GM12875 (cell line): ENCODE measurements at regions not wholly inside any gene's neighbourhood (a gene's known extent, or its start where the extent isn't known, plus 50 kb on each side); places are given as distances from the start of the nearest gene placed in this dataset.

Experiments
- H3K4me3 ChIP-seq: one replicate; pipeline ENCODE4 v1.5.1; 2011; ENCODE audit warnings: low read depth, low read length, control low read depth
- TF ChIP-seq, protein P1 (sequence below): IDR thresholded peaks from 2 replicates; pipeline ENCODE4 v1.5.1; 2011; ENCODE audit warnings: low read depth, mild to moderate bottlenecking, control low read depth, inconsistent platforms, low read length, moderate library complexity, borderline replicate concordance; ENCODE audit not compliant: insufficient read depth

DNA sequence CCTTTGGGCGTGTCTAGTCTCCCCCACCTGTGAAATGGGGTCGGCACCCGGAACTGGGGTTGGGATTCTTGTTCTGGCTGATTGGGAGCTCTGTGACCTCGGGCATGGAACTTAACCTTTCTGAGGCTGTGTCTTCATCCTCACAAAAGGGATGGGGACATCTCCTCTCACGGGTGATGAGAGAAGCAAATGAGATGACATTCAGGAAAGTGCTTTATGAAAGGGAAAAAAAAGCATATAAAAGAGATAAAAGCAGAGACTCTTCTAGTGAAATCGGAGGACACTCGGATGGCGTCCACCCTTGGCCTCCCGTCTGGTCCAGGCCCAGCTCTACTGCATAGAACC, 98.9 kb downstream of the LRRC74A start:
- TF ChIP-seq, protein P1, sequence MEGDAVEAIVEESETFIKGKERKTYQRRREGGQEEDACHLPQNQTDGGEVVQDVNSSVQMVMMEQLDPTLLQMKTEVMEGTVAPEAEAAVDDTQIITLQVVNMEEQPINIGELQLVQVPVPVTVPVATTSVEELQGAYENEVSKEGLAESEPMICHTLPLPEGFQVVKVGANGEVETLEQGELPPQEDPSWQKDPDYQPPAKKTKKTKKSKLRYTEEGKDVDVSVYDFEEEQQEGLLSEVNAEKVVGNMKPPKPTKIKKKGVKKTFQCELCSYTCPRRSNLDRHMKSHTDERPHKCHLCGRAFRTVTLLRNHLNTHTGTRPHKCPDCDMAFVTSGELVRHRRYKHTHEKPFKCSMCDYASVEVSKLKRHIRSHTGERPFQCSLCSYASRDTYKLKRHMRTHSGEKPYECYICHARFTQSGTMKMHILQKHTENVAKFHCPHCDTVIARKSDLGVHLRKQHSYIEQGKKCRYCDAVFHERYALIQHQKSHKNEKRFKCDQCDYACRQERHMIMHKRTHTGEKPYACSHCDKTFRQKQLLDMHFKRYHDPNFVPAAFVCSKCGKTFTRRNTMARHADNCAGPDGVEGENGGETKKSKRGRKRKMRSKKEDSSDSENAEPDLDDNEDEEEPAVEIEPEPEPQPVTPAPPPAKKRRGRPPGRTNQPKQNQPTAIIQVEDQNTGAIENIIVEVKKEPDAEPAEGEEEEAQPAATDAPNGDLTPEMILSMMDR: no peak
- no peak overlapping the region for H3K4me3 ChIP-seq

DNA sequence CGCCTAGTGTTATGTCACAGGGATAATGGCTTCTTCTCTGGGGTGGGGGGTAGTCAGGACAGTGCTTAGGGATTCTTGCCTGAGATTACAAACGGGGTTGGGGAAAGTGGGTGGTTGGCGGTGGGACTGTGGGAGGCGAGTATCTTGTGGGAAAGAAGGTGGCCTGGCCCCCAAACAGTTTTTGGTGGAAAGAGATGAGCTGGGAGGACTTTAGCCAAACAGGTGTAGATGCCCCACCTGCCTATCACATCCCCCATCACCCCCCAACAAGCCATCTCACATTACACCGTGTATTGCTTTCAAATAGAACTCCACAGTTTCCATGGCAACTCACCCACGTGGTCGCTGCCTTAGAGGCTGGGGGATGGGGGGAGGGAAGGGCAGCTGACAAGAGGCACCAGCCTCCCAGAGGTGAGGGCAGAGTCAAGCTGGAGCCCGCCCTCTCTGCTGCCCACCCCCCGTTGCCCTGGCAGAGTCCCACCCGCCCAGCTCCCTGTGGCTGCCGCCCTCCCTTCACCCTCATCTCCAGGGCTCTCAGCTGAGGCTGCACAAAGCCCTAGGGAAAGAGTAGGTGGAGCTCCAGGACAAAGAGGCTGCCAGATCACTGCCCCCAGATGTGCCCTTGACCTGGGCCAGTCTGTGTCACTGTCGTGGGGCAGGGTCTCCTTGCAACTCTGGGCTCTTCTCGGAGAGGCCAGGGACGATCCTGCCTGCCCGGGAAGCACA, 98.3 kb downstream of the LRRC74A start:
- TF ChIP-seq, protein P1: no peak
- no peak overlapping the region for H3K4me3 ChIP-seq

DNA sequence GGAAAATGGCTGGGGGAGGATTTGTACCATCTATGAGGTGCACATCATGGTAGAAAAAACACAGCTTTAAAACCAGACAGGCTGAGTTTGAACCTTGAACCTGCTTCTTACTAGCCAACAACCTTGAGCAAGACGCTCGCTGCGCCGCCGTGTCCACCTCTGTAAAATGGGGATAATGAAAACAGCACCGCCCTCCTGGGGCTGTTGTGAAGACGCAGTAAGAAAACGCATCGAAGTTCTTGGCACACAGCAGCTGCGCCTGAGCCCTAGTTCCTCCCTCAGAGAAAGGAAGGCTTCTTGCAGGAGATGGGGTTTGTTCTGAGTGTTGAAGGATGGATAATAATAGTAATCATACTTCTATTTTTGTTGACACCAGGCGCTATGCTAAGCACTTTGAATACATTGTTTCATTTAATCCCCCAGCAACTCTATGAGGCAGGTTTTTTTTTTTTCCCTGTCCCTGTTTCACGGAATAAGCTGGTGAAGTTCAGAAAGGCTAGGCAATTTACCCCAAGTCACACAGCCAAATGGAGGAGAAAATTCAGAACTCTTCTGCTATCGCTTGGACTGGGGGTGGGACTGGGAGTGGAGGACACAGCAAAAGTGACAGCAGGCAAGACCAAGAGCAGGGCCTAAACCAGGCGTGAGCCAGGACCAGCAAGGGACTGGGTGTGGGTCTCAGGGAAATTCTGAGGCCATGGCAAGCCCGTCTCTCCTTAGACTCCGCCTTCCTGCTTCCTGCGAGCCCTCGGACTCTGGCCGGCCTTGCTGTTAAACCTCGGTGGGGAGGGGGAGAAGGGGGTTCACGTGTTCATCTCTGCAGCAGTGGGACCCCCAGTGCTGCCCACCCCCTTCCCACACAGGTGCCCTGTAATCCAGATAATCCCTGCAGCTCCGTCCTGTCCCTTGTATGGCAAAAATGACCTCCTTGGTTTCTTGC, 97.5 kb downstream of the LRRC74A start:
- no peak overlapping the region for H3K4me3 ChIP-seq
- TF ChIP-seq, protein P1: no peak

DNA sequence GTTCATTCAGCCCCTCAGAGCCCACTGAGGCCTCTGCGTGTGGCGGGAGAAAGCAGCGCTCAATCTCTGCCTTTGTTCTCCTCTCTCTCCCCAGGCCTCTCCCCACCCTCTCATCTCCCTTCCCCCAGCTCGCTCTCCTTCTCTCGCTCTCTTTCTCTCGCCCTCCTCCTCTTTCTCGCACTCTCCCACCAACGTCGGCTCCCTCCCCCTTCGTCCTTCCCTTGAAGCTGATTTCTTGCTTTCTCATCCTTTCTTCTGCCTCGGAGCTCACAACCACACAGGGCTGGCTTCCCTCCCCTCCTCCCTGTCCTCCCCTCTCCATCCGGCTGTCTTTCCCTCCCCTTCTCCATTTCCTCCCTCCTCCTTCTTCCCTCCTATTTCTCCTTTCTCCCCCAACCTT, 96.4 kb downstream of the LRRC74A start:
- TF ChIP-seq, protein P1: no peak
- H3K4me3 ChIP-seq: no peak overlapping the region

DNA sequence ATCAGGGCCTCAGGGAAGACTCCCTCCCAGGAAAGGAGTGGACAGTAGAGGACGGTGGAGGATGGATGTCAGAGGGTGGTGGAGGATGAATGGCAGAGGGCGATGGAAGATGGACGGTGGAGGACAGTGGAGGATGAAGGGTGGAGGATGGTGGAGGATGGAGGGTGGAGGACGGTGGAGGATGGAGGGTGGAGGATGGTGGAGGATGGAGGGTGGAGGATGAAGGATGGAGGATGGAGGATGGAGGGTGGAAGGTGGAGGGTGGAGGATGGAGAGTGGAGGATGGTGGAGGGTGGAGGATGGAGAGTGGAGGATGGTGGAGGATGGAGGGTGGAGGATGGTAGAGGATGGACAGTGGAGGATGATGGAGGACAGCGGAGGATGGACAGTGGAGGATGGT, 95.9 kb downstream of the LRRC74A start:
- H3K4me3 ChIP-seq: no peak overlapping the region
- TF ChIP-seq, protein P1: no peak

DNA sequence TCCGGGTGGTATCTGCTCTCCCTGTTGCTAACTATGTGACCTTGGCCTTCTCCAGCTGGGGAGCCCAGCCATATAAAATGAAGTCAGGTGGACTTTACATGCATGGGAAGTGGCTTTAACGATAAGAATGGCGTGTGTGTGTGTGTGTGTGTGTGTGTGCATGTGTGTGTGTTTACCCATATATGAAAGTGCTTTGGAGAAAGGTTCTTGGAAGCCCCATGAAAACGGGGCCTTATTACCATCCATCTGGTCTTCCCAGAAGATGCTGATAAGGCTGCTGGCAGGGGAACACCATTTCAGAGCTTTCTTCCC, 94.8 kb downstream of the LRRC74A start:
- no peak overlapping the region for H3K4me3 ChIP-seq
- TF ChIP-seq, protein P1: no peak
